GM21526 (cell line): ENCODE measurements at regions not wholly inside any gene's neighbourhood (a gene's known extent, or its start where the extent isn't known, plus 50 kb on each side); places are given as distances from the start of the nearest gene placed in this dataset.

Experiments
- ATAC-seq: cut with Tn5 transposase; IDR thresholded peaks from one replicate; pipeline ENCODE4 v1.9.1; 2021; ENCODE audit warnings: moderate library complexity; ENCODE audit not compliant: unreplicated experiment, low FRiP score

DNA sequence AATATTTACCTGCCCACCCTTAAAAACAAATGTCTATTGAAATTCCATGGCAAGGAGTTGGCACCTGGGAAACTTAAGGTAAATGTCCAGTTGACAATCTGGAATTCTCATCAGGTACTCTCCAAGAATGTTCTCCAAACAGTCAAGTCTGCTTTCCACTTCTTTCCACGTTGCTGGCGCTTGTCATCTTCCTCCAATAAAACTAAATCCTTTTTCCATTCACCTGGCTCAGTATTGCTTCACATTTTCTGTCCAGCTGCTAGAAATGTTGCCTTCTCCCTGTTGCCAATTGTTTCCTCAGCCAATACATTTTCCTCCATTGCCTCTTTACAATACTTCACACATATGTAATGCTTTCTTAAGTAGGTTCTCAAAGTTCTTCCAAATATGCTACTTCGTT, 1288.1 kb upstream of the MAP3K7 start:
- no peak for ATAC-seq

DNA sequence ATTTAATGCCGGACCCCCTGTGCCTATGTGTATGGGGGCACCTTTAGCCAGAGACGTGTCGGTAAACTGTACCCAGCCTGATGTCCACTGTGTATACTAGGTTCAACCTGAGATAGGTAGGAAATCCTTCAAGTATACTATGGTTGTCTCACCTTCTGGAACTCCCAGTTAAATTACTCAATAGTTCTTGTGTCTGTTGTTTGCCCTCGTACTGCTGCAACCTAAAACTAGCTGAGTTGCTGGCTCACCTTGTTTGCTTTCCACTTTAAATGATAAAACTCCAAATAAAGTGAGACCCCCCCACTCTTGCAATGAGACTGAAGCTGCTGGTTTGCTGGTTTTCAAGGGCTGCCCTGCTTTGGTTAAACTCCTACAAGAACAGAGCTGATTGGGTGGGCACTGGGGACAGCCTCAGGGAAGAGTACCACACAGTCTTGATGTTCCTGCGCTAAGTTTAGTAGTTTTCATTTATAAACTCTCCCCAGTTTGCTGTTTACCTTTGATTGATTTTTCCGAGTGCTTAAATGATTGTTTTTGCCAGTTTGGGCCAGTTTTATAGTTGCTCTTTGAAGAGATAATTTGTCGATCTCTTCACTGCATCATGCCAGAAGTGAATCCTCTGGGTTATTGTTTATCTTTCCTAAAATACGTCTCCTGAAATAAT, 1281.8 kb upstream of the MAP3K7 start:
- no peak for ATAC-seq

GRCh38 chr6:91865889-91866288, 1279.0 kb upstream of the MAP3K7 start:
- no peak for ATAC-seq

- no peak for ATAC-seq
Observed at GRCh38 chr6:91864911-91865310, 1278.0 kb upstream of the MAP3K7 start.

DNA sequence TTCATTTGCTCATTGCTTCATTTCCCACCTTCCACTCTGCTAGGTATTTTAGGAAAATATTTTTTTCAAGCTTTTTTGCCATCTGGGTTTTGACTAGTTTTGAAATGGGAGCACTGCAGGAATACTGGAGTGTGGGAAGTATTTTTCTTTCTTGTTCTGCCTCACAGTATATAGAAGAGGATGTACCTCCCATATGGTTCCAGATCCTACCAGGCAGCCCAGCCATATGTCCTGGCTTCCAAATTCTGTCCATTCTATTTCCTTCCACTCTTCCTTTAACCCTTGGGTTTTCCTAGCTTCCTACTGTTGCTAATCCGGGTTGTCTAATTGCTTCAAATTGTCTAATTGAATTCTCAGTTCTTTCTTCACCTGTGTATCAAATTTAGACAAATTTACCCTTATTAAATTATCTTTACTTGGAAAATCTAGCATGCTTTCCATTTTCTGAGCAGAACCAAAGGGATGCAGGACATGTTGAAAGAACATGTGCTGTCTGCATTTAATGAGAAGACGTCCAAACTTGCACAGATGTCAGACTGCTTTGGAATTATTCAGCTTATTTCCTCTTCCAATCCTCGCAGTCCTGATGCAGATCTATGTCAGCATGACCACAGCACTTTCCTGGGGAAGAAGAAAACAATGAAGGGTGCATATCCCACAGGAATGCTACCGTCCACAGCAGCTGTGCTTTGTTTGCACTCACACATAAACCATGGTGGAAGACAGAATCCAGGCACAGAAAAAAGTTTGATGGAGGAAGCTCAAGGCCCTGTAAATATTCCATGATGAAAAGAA, 1273.9 kb upstream of the MAP3K7 start:
- ATAC-seq = no peak

GRCh38 chr6:91852252-91852651, 1265.4 kb upstream of the MAP3K7 start:
- ATAC-seq = no peak

GRCh38 chr6:91834813-91835212, 1247.9 kb upstream of the MAP3K7 start:
- ATAC-seq = no peak

GRCh38 chr6:91827151-91827550, 1240.3 kb upstream of the MAP3K7 start:
- no peak for ATAC-seq

GRCh38 chr6:91826128-91826527, 1239.3 kb upstream of the MAP3K7 start:
- no peak for ATAC-seq

- ATAC-seq = no peak
Observed at GRCh38 chr6:91824331-91824730, 1237.5 kb upstream of the MAP3K7 start.

DNA sequence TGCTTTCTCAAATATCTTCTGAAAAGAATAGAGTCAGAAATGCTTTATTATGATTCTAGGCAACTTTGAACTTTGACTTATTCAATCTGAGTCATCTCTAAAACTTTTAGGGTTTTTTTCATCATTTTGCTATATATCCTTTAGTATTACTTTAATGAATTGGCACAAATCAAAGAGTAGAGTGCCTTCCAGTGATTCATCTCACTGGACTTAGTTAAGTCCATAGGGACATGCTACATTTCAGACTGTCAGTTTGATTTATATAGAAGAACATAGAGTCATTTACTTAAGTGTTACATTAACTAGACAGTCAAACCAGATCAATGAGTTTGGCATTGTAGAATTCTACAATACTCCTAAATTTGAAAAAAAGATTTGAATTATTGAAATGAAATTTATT, 1235.7 kb upstream of the MAP3K7 start:
- no peak for ATAC-seq

DNA sequence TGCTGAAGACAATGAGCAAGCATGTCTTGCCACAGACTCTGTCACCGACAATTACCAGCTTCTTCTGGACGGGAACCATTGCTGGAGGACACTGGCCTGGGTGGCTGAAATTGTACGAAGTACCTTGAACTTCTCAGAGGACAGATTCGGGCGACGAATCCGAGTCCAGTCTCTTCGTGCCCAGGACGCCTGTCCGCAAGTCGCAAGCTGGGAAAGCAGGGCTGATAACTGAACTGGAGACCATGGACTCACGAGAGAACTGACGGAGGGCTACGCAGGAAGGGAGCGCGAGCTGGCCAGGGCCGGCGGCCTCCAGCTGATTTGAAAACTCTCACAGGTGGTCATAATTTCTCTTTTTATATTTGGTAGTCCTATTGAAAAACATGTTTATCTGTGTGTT, 1229.5 kb upstream of the MAP3K7 start:
- no peak for ATAC-seq

GRCh38 chr6:91813641-91814040, 1226.8 kb upstream of the MAP3K7 start:
- ATAC-seq = no peak

DNA sequence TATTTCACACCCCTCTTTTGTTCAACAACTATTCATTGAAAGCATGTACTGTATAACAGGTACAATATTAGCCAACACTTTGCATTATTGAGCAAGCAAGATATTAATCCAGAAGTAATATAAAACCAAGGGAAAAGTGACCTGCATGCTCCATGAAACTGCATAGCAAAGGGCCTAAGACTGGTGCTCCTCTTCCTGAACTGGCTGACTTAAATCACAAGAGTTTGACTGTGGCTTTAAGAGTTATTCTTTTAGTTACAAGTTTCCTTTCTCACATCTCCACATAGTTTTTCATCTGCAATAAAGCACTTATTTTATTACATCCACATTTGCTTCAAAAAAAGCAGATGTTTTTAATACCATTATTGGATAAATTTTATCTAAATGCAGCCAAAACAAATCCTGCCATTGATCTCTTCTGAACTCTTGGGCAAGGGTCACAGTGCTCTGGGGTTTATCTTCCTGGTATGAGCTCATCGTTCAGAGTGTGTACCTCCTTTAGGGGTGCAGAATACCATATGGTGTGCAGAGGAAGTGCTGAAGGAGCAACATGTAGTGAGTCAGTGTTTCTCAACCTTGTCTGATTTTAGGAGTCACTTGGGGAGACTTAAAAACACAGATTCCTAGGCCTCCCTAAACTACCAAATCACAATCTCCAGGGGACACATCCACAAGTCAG, 1225.9 kb upstream of the MAP3K7 start:
- no peak for ATAC-seq

DNA sequence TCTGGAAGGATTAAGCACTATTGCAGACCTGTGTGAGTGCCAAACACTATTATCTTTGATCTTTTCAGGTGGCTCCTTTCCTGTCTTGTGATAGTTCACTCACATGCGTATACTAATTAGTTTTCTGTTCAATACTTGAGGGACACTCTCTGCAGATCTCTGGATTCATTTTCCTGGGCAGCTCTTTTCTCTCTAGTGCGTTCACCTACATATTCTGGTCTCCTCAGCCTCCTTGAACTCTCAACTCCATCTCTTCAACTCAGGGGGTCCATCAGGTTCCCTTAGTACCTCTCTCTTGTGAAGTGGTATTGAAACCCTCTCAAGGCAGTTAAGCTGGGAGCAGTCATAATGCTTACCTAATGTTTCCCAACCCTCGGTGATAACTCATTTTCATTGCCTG, 1218.1 kb upstream of the MAP3K7 start:
- ATAC-seq = no peak

DNA sequence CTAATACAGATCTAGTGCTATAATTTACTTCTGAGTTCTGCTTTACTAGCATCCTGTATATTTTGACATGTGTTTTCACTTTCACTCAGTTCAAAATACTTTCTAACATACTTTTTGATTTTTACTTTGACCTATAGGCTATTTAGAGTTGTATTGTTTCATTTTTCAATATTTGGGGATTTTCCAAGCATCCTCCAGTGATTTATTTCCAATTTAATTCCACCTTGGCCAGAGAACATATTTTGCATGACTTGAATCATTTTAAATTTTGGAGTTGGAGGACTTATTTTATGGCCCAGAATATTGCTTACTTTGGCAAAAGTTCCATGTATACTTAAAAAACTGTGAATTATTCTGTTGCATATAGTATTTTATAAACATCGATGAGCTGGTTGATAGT, 1215.6 kb upstream of the MAP3K7 start:
- ATAC-seq = no peak

DNA sequence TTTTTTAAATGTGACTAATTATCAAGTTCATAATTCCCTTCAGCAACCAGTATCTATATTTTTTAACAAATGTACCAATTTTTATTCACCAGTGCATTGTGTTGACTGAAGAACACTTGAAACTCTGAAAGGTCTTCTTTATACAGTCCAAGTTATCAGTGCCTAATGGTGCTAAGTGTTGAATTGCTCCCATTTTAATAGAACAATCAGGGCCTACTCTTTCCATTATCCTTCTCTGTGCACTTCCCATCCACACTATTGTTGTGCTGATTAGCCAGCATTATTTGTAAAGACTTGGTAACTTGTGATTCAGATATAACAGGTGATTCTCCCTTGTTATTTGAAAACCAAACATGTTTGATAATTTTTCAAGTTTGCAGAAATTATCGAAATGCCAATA, 1209.7 kb upstream of the MAP3K7 start:
- ATAC-seq = no peak

DNA sequence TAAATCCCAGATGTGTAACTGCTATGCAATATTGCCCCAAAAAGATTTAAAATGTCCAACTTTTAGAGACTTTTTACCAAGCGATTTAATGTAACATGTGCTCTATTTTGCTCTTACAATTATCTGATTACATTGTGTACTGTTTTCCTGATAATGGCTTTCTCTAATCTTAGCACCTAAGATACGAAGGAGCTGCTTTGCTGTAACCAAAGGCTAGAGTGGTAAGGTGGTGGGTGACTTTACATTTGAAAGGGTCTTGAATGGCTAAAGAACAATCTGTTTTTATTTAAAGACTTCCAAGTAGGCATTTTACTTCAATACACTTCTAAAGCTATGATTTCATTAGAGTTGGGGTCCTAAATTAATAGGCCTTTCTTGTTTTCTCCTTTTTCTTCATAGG, 1201.6 kb upstream of the MAP3K7 start:
- no peak for ATAC-seq

- no peak for ATAC-seq
Observed at GRCh38 chr6:91786474-91787184, 1199.8 kb upstream of the MAP3K7 start.

GRCh38 chr6:91782802-91783201, 1195.9 kb upstream of the MAP3K7 start:
- ATAC-seq = no peak

DNA sequence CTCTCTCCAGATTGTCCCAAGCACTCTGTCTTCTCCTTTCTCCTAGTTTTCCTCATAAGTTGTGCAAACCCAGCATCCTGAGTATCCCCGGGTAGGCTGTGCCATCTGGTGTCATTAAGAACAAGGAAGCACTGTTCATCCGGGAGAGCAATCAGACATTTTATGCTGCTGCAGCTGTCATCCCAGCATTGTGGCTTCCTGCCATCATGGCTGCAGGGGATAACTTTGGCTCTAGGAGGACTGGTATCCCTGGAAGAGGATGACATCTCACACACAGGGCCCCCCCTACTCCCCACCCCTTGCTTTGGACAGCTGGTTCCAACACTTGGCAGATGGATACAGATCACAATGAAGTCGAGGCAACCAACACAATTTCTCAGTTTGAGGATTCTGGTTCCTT, 1195.1 kb upstream of the MAP3K7 start:
- ATAC-seq = no peak
